Body of pancreas (tissue), 4 donors: ENCODE measurements at regions not wholly inside any gene's neighbourhood (a gene's known extent, or its start where the extent isn't known, plus 50 kb on each side); places are given as distances from the start of the nearest gene placed in this dataset.

Experiments used
- ATAC-seq: fragments of 150-250 bp; one replicate; pipeline ENCODE4 v1.9.1; 2016
- DNase-seq, 4 donors: peaks; one replicate each; pipeline ENCODE4 v3.0.0-alpha.2; 2019
- H3K27ac ChIP-seq, 4 donors: fragments of 200-600 bp; sonication (generic); 1 replicate in 3 of 4; 2 replicates in 1 of 4; pipeline versions ENCODE4 v1.5.1 to v1.6.1; 2016 to 2019; ENCODE audit warnings: mild to moderate bottlenecking in 1 of 4, mixed read lengths in 1 of 4, moderate library complexity in 1 of 4
- H3K27me3 ChIP-seq, 2 donors: fragments of 200-600 bp; sonication (generic); one replicate each; pipeline ENCODE4 v1.6.0; 2016; ENCODE audit warnings: mild to moderate bottlenecking in 1 of 2
- H3K36me3 ChIP-seq, 2 donors: fragments of 200-600 bp; sonication (generic); replicated peaks in 1 of 2; 2 replicates each; pipeline ENCODE4 v1.5.1; 2016; ENCODE audit warnings: low read depth in 2 of 2; ENCODE audit not compliant: insufficient read depth in 1 of 2
- H3K4me1 ChIP-seq: fragments of 200-600 bp; sonication (generic); one replicate; pipeline ENCODE4 v1.6.0; 2016
- H3K4me3 ChIP-seq, 2 donors: fragments of 200-600 bp; sonication (generic); 1 replicate in 1 of 2; 2 replicates in 1 of 2; pipeline ENCODE4 v1.5.1; 2016 to 2019
- H3K9me3 ChIP-seq, 3 donors: fragments of 200-600 bp; sonication (generic); 1 replicate in 2 of 3; 2 replicates in 1 of 3; pipeline ENCODE4 v1.5.1; 2016
- POLR2A ChIP-seq, 3 donors: fragments of 450-650 bp; IDR thresholded peaks; one replicate each; pipeline ENCODE4 v1.6.1; 2016; ENCODE audit warnings: antibody characterized with exemption in 3 of 3, mild to moderate bottlenecking in 2 of 3
- WGBS, 2 donors: methylation state at CpG; one replicate each; pipeline ENCODE4 v1.1.5; 2017; 5-methylcytosine and 5-hydroxymethylcytosine counted together
- intact Hi-C: fragments of 100-400 bp; cut with DNase I; formaldehyde crosslinking; loops from one replicate; pipeline ENCODE4 v1.15.1; 2023
- TF ChIP-seq, protein P1 (sequence below), 7 experiments: fragments of 450-650 bp in 4 of 7; fragments of 200-600 bp in 3 of 7; sonication (generic) in 3 of 7; IDR thresholded peaks; one replicate each; pipeline ENCODE4 v1.5.1; 2016 to 2019; ENCODE audit warnings: antibody characterized with exemption in 7 of 7

DNA sequence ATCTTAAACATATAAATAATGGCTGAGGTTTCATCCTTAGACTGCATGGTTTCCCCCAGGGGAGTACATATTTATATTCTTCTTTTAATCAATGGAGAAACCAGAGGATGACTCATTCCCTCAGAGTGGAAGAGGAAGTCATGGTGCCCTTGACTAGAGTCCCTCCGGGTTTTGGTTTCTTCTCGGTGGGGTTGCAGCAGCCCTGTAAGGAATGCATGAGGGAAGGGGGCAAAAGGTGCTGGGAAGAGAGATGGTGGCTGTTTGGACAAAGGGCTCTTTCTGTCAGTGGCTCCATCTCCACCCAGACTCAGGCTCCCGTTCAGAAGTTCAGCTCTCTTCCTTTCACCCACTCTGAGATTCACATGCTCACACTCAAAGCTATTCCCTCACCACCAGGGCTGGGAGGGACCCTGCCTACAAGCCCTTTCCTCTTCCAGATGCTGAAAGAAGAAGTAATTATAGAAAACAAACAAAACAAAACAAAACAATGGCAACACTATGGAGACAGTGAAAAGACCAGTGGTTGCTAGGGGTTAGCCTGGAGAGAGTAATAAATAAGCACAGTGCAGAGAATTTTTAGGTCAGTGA lies 129.8 kb upstream of the IL12B start:
- no peaks in the 10 kb centered on the region for H3K36me3 ChIP-seq
- H3K9me3 ChIP-seq = no peaks in the 10 kb centered on the region
- no peaks in the 10 kb centered on the region for H3K27me3 ChIP-seq
- TF ChIP-seq POLR2A (IDR thresholded peaks at IDR 0.05) = no peak
- TF ChIP-seq, protein P1, sequence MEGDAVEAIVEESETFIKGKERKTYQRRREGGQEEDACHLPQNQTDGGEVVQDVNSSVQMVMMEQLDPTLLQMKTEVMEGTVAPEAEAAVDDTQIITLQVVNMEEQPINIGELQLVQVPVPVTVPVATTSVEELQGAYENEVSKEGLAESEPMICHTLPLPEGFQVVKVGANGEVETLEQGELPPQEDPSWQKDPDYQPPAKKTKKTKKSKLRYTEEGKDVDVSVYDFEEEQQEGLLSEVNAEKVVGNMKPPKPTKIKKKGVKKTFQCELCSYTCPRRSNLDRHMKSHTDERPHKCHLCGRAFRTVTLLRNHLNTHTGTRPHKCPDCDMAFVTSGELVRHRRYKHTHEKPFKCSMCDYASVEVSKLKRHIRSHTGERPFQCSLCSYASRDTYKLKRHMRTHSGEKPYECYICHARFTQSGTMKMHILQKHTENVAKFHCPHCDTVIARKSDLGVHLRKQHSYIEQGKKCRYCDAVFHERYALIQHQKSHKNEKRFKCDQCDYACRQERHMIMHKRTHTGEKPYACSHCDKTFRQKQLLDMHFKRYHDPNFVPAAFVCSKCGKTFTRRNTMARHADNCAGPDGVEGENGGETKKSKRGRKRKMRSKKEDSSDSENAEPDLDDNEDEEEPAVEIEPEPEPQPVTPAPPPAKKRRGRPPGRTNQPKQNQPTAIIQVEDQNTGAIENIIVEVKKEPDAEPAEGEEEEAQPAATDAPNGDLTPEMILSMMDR (IDR thresholded peaks at IDR 0.05) = no peak
- ATAC-seq (no peak), DNase-seq (no peak)
- no peak overlapping the region for H3K4me3 ChIP-seq
- H3K27ac ChIP-seq = no peak overlapping the region
- 39 to 58% methylated on average over 3 of the region's 3 CpGs for WGBS, 2 donors
- intact Hi-C loops = no loop called here
- no peaks in the 10 kb centered on the region for H3K4me1 ChIP-seq

DNA sequence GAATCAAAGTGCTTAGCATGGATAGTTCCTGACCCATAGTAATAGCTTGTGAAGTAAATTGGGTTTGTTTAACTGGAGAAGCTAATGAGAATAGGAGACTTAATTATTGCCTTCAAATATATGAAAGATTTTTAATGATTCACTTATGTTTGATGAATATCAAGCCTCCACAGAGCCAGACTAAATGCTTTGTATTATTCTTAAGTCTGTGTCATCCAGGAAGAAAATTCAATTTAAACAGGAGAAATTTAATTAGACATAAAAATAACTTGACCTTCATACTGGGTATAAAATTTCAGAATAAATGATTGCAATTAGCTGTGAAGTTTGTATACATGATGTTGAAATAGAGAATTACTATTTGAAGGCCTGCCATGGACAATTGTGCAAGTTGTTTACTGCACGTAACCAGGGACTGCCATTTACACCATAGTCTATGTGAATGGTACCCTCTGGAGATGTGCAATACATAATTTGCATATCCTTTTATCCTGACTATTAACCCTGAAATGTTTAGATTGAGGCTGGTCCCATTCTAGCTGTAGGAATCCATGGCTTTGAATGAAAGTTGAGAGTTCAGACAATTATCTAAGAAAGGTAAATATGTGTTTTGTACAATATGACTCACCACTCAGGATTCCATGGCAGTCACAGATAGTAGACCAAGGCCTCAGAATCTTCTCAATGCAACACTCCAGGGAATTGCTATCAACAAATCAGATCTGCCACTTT lies 133.5 kb upstream of the IL12B start:
- no peak for DNase-seq
- Histone ChIP-seq H3K27ac (no peak overlapping the region), H3K9me3 (no peaks in the 10 kb centered on the region), H3K36me3 (no peaks in the 10 kb centered on the region), H3K4me1 (no peaks in the 10 kb centered on the region), H3K27me3 (no peaks in the 10 kb centered on the region), H3K4me3 (no peak overlapping the region)
- intact Hi-C loops = no loop called here
- TF ChIP-seq POLR2A (IDR thresholded peaks at IDR 0.05) = no peak
- TF ChIP-seq, protein P1 (IDR thresholded peaks at IDR 0.05) = no peak
- no peak for ATAC-seq
- 74 to 78% methylated on average over 1 of the region's 1 CpG for WGBS, 2 donors

DNA sequence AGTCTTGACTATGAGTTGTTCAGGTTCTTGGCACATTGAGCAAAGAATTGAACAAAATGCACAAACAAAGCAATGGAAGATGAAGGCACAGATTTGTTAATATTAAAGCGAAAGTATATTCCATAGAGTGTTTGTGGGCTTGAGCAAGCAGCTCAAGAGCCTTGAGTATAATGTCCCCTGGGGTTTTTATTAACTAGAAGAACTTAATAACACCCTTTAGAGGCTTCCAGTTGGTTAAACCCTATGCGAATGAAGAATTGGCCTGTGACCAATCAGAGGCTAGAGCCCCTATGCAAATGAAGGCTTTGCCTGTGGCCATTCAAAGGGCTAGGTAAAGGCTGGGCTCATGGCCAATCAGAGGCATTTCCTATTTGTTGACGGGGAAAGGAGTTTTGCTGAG lies 135.3 kb upstream of the IL12B start:
- TF ChIP-seq, protein P1 (IDR thresholded peaks at IDR 0.05) = no peak
- TF ChIP-seq POLR2A (IDR thresholded peaks at IDR 0.05) = no peak

DNA sequence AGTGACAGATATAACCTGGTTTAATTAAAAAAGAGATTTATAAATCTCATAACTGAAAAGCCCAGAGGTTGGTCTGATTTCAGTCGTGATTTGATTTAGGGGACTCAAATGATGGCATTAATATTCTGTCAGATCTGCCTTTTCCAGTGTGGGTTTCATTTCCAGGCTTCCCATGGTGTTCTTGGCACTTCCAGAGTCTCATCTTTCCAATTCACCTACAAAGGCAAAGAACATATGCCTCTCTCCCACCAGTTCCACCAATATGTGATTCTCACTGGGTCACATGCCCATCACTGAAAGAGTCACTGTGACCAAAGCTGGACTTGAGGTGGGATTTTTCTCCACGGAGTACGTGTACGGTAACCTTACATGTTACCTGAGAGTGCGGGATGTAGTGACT lies 137.4 kb upstream of the IL12B start:
- Histone ChIP-seq H3K4me1 (no peaks in the 10 kb centered on the region), H3K36me3 (no peaks in the 10 kb centered on the region), H3K4me3 (no peak overlapping the region), H3K27ac (no peak overlapping the region), H3K9me3 (no peaks in the 10 kb centered on the region), H3K27me3 (no peaks in the 10 kb centered on the region)
- TF ChIP-seq, protein P1 (IDR thresholded peaks at IDR 0.05) = no peak
- TF ChIP-seq POLR2A (IDR thresholded peaks at IDR 0.05) = no peak
- ATAC-seq (no peak), DNase-seq (no peak)
- WGBS, 2 donors = 79 to 85% methylated on average over 5 of the region's 5 CpGs
- intact Hi-C loops = no loop called here

More for the DNA sequence above, 135.3 kb upstream of the IL12B start:
- ATAC-seq (no peak), DNase-seq (no peak)
- intact Hi-C loops = no loop called here
- Histone ChIP-seq H3K27ac (no peak overlapping the region), H3K4me1 (no peaks in the 10 kb centered on the region), H3K4me3 (no peak overlapping the region), H3K9me3 (no peaks in the 10 kb centered on the region), H3K27me3 (no peaks in the 10 kb centered on the region), H3K36me3 (no peaks in the 10 kb centered on the region)
- WGBS, 2 donors = 81 to 87% methylated on average over 3 of the region's 3 CpGs
